ENCODE measurements at regions not wholly inside any gene's neighbourhood (a gene's known extent, or its start where the extent isn't known, plus 50 kb on each side); places are given as distances from the start of the nearest gene placed in this dataset.
A peak's percentile ranks its signal among the peaks of the same experiment; 100 is the strongest.
"Not testable (repeated sequence)": the region's sequence is repeated elsewhere in the genome, so short reads cannot be mapped to it uniquely, and the experiment has no call there.

DNA sequence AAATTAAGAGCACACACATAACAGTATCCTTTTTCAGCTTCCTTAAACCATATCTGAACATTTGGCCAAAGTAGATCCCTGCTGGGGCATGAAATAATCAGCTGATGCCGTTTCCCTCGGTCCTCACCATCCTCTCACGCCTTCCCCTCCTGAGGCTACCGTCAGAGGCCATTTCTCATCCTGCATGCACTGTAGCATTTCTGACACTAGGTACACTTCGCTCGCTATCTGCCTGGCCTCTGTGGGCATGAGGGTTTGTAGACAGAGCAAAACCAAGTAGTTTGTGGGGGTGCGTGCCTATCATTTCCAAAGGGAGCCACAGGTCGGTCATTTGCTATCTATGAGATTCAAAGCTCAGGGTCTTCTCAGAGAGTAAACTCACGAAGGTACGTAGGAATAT lies 131.9 kb downstream of the BOD1 start:
- Histone ChIP-seq H2BK15ac (replicated peaks; ENCODE audit: low read depth) (no peak overlapping the region), H3K56ac (ENCODE audit: low read length) (no peak overlapping the region), H3K4me3 (ENCODE audit: low read length) (no peak overlapping the region), H3K79me1 (ENCODE audit: low read length) (no peaks in the 10 kb centered on the region), H3K4me2 (ENCODE audit: low read length) (no peak overlapping the region), H2BK120ac (ENCODE audit: low read depth, low read length) (no peak overlapping the region), H3K79me2 (ENCODE audit: control insufficient read depth, insufficient read depth, low read length) (no peaks in the 10 kb centered on the region), H3K36me3 (ENCODE audit: control insufficient read depth, insufficient read depth, low read length) (no peaks in the 10 kb centered on the region), H4K8ac (ENCODE audit: low read depth, low read length) (no peak overlapping the region), H4K5ac (ENCODE audit: low read length) (no peak overlapping the region), H3K23ac (ENCODE audit: low read length) (no peak overlapping the region), H3K18ac (ENCODE audit: low read length) (no peak overlapping the region), H2BK5ac (ENCODE audit: low read length) (no peak overlapping the region), H3K9ac (ENCODE audit: low read length) (no peak overlapping the region), H3K4me1 (ENCODE audit: control insufficient read depth, low read depth, low read length) (no peaks in the 10 kb centered on the region), H3K27me3 (ENCODE audit: insufficient read depth, low read length, poor library complexity) (no peaks in the 10 kb centered on the region), H3K4ac (ENCODE audit: low read depth, low read length) (no peak overlapping the region), H2AK5ac (ENCODE audit: low read length) (no peak overlapping the region), H3K27ac (ENCODE audit: low read depth, low read length) (no peak overlapping the region)
- WGBS (ENCODE audit: extremely low coverage, insufficient coverage, low lambda C conversion rate): no CpG with 5 or more reads among the region's 10 CpGs
- DNase-seq: peak; percentile 48

DNA sequence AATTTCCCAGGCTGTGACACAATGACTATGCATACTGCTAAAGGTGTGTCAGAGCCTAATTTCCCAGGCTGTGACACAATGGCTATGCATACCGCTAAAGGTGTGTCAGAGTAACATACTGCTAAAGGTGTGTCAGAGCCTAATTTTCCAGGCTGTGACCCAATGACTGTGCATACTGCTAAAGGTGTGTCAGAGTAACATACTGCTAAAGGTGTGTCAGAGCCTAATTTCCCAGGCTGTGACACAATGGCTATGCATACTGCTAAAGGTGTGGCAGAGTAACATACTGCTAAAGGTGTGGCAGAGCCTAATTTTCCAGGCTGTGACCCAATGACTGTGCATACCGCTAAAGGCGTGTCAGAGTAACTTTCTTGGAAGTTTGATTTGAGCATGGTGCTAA lies 132.9 kb downstream of the BOD1 start:
- not testable (repeated sequence) for H3K4me3 ChIP-seq (ENCODE audit: low read length); H3K9ac ChIP-seq (ENCODE audit: low read length); H3K23ac ChIP-seq (ENCODE audit: low read length); H3K4me1 ChIP-seq (ENCODE audit: control insufficient read depth, low read depth, low read length); DNase-seq; H4K5ac ChIP-seq (ENCODE audit: low read length); H4K8ac ChIP-seq (ENCODE audit: low read depth, low read length); H3K4me2 ChIP-seq (ENCODE audit: low read length); H3K27me3 ChIP-seq (ENCODE audit: insufficient read depth, low read length, poor library complexity); H2BK15ac ChIP-seq (replicated peaks; ENCODE audit: low read depth); H2BK120ac ChIP-seq (ENCODE audit: low read depth, low read length); H3K36me3 ChIP-seq (ENCODE audit: control insufficient read depth, insufficient read depth, low read length); H3K56ac ChIP-seq (ENCODE audit: low read length); H2AK5ac ChIP-seq (ENCODE audit: low read length); H3K18ac ChIP-seq (ENCODE audit: low read length); H3K79me2 ChIP-seq (ENCODE audit: control insufficient read depth, insufficient read depth, low read length); H2BK5ac ChIP-seq (ENCODE audit: low read length); H3K27ac ChIP-seq (ENCODE audit: low read depth, low read length); H3K4ac ChIP-seq (ENCODE audit: low read depth, low read length); H3K79me1 ChIP-seq (ENCODE audit: low read length)
- no CpG with 5 or more reads among the region's 3 CpGs for WGBS (ENCODE audit: extremely low coverage, insufficient coverage, low lambda C conversion rate)

DNA sequence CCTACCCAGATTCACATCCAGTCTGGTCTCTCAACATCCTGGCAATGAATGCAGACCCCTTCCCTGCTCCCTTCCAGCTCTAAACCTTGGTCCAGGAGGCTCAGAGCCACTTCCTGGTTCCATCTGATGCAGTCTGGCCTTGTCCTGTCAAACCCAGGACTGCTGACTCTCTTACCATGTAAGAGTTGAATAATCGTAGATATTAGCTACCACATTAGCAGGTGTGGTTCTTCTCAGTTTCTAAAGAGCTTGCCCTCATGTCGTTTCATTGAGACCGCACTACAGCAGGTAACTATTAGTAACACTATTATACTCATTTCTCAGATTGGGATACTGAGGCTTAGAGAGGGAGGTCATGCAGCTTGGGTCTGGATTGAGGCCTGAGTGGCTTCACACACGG lies 133.3 kb downstream of the BOD1 start:
- H3K4ac ChIP-seq (ENCODE audit: low read depth, low read length): no peak overlapping the region
- no peaks in the 10 kb centered on the region for H3K79me1 ChIP-seq (ENCODE audit: low read length)
- H4K5ac ChIP-seq (ENCODE audit: low read length): no peak overlapping the region
- no peaks in the 10 kb centered on the region for H3K36me3 ChIP-seq (ENCODE audit: control insufficient read depth, insufficient read depth, low read length)
- H3K27me3 ChIP-seq (ENCODE audit: insufficient read depth, low read length, poor library complexity): no peaks in the 10 kb centered on the region
- no peaks in the 10 kb centered on the region for H3K4me1 ChIP-seq (ENCODE audit: control insufficient read depth, low read depth, low read length)
- H2BK5ac ChIP-seq (ENCODE audit: low read length): no peak overlapping the region
- H2BK120ac ChIP-seq (ENCODE audit: low read depth, low read length): no peak overlapping the region
- H3K27ac ChIP-seq (ENCODE audit: low read depth, low read length): no peak overlapping the region
- no peak overlapping the region for H3K56ac ChIP-seq (ENCODE audit: low read length)
- no peak overlapping the region for H3K18ac ChIP-seq (ENCODE audit: low read length)
- H3K4me3 ChIP-seq (ENCODE audit: low read length): no peak overlapping the region
- no peak overlapping the region for H2AK5ac ChIP-seq (ENCODE audit: low read length)
- no peak overlapping the region for H3K9ac ChIP-seq (ENCODE audit: low read length)
- H3K23ac ChIP-seq (ENCODE audit: low read length): no peak overlapping the region
- WGBS (ENCODE audit: extremely low coverage, insufficient coverage, low lambda C conversion rate): no CpG with 5 or more reads among the region's 4 CpGs
- H2BK15ac ChIP-seq (replicated peaks; ENCODE audit: low read depth): no peak overlapping the region
- no peak for DNase-seq
- H3K4me2 ChIP-seq (ENCODE audit: low read length): no peak overlapping the region
- no peaks in the 10 kb centered on the region for H3K79me2 ChIP-seq (ENCODE audit: control insufficient read depth, insufficient read depth, low read length)
- H4K8ac ChIP-seq (ENCODE audit: low read depth, low read length): no peak overlapping the region

DNA sequence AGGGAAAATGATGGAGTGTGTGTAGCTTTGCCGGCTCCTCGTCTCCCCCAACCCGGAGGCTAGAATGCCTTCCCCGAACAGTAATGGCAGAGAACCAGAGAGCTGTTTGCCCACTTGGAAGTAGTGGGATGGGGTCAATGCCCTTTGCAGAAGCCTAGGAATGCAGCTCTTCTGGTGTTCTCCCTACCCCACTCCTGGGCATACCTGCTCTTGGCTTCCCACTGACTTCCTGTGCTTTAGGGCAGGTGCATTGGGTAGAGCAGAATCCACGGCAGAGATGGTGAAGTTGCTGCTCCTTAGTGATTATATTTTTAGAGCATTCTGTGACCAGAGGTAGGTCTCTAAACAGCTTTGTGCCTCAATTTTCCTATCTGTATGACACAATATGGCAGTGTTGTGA lies 134.6 kb downstream of the BOD1 start:
- no peak overlapping the region for H2BK120ac ChIP-seq (ENCODE audit: low read depth, low read length)
- H3K18ac ChIP-seq (ENCODE audit: low read length): no peak overlapping the region
- H3K23ac ChIP-seq (ENCODE audit: low read length): no peak overlapping the region
- no peak overlapping the region for H2BK15ac ChIP-seq (replicated peaks; ENCODE audit: low read depth)
- H3K4me1 ChIP-seq (ENCODE audit: control insufficient read depth, low read depth, low read length): no peaks in the 10 kb centered on the region
- H2BK5ac ChIP-seq (ENCODE audit: low read length): no peak overlapping the region
- no peaks in the 10 kb centered on the region for H3K27me3 ChIP-seq (ENCODE audit: insufficient read depth, low read length, poor library complexity)
- no peaks in the 10 kb centered on the region for H3K79me1 ChIP-seq (ENCODE audit: low read length)
- no CpG with 5 or more reads among the region's 5 CpGs for WGBS (ENCODE audit: extremely low coverage, insufficient coverage, low lambda C conversion rate)
- no peak overlapping the region for H4K5ac ChIP-seq (ENCODE audit: low read length)
- no peak for DNase-seq
- H2AK5ac ChIP-seq (ENCODE audit: low read length): no peak overlapping the region
- no peaks in the 10 kb centered on the region for H3K79me2 ChIP-seq (ENCODE audit: control insufficient read depth, insufficient read depth, low read length)
- no peak overlapping the region for H3K4ac ChIP-seq (ENCODE audit: low read depth, low read length)
- H3K9ac ChIP-seq (ENCODE audit: low read length): no peak overlapping the region
- H3K4me2 ChIP-seq (ENCODE audit: low read length): no peak overlapping the region
- H3K27ac ChIP-seq (ENCODE audit: low read depth, low read length): no peak overlapping the region
- no peak overlapping the region for H3K4me3 ChIP-seq (ENCODE audit: low read length)
- H3K36me3 ChIP-seq (ENCODE audit: control insufficient read depth, insufficient read depth, low read length): no peaks in the 10 kb centered on the region
- no peak overlapping the region for H3K56ac ChIP-seq (ENCODE audit: low read length)
- no peak overlapping the region for H4K8ac ChIP-seq (ENCODE audit: low read depth, low read length)

DNA sequence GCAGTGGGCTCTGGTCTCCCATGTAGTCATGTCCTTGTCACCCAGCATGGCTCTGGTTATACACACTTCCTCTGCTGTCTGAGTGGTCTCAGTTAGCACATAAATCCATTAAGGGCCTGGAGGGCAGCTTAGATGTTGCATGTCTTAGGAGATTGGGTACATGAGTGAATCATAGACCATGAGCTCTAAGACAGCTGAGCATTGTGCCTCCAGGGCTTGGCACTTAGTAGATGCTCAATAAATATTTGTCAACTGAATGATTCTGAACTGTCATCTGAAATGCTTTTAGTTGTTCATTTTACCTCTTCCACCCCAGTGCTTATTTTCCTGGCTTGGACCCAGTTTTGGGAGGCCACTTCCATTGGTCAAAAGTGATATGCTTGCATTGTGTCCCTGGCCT lies 135.6 kb downstream of the BOD1 start:
- Histone ChIP-seq H3K9ac (ENCODE audit: low read length) (no peak overlapping the region), H3K79me2 (ENCODE audit: control insufficient read depth, insufficient read depth, low read length) (no peaks in the 10 kb centered on the region), H2BK5ac (ENCODE audit: low read length) (no peak overlapping the region), H3K4me1 (ENCODE audit: control insufficient read depth, low read depth, low read length) (no peaks in the 10 kb centered on the region), H3K4me2 (ENCODE audit: low read length) (no peak overlapping the region), H4K5ac (ENCODE audit: low read length) (no peak overlapping the region), H3K56ac (ENCODE audit: low read length) (no peak overlapping the region), H3K79me1 (ENCODE audit: low read length) (no peaks in the 10 kb centered on the region), H3K27ac (ENCODE audit: low read depth, low read length) (no peak overlapping the region), H3K36me3 (ENCODE audit: control insufficient read depth, insufficient read depth, low read length) (no peaks in the 10 kb centered on the region), H3K27me3 (ENCODE audit: insufficient read depth, low read length, poor library complexity) (no peaks in the 10 kb centered on the region), H3K4ac (ENCODE audit: low read depth, low read length) (no peak overlapping the region), H2BK120ac (ENCODE audit: low read depth, low read length) (no peak overlapping the region), H4K8ac (ENCODE audit: low read depth, low read length) (no peak overlapping the region), H3K23ac (ENCODE audit: low read length) (no peak overlapping the region), H3K18ac (ENCODE audit: low read length) (no peak overlapping the region), H3K4me3 (ENCODE audit: low read length) (no peak overlapping the region), H2AK5ac (ENCODE audit: low read length) (no peak overlapping the region), H2BK15ac (replicated peaks; ENCODE audit: low read depth) (no peak overlapping the region)
- no peak for DNase-seq

DNA sequence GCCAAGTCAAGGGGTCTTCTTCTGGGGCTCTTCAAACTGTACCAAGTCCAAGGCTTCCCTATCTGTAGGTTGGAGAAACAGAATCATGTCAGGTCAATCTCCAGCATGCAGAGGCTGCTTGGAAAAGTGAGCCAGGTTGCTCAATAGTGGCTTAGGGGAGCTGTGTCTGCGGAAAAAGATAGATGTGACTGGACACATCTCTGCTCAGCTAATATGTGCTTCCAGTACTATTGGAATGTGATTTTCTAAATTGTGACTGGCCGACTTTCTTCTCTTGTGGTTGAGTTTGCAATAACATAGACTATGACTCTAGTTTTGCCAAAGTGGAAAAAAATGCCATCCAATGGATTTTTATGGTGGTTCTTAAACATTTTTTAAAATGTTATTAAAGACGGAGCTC lies 136.7 kb downstream of the BOD1 start:
- H3K36me3 ChIP-seq (ENCODE audit: control insufficient read depth, insufficient read depth, low read length): no peaks in the 10 kb centered on the region
- H2AK5ac ChIP-seq (ENCODE audit: low read length): no peak overlapping the region
- H3K4me1 ChIP-seq (ENCODE audit: control insufficient read depth, low read depth, low read length): no peaks in the 10 kb centered on the region
- no peak overlapping the region for H2BK15ac ChIP-seq (replicated peaks; ENCODE audit: low read depth)
- H3K4me2 ChIP-seq (ENCODE audit: low read length): no peak overlapping the region
- H3K18ac ChIP-seq (ENCODE audit: low read length): no peak overlapping the region
- no CpG with 5 or more reads among the region's 3 CpGs for WGBS (ENCODE audit: extremely low coverage, insufficient coverage, low lambda C conversion rate)
- no peaks in the 10 kb centered on the region for H3K27me3 ChIP-seq (ENCODE audit: insufficient read depth, low read length, poor library complexity)
- H3K23ac ChIP-seq (ENCODE audit: low read length): no peak overlapping the region
- no peaks in the 10 kb centered on the region for H3K79me2 ChIP-seq (ENCODE audit: control insufficient read depth, insufficient read depth, low read length)
- H4K8ac ChIP-seq (ENCODE audit: low read depth, low read length): no peak overlapping the region
- no peak overlapping the region for H3K9ac ChIP-seq (ENCODE audit: low read length)
- no peak overlapping the region for H3K4ac ChIP-seq (ENCODE audit: low read depth, low read length)
- no peak overlapping the region for H2BK120ac ChIP-seq (ENCODE audit: low read depth, low read length)
- no peak overlapping the region for H3K27ac ChIP-seq (ENCODE audit: low read depth, low read length)
- DNase-seq: no peak
- H2BK5ac ChIP-seq (ENCODE audit: low read length): no peak overlapping the region
- no peaks in the 10 kb centered on the region for H3K79me1 ChIP-seq (ENCODE audit: low read length)
- no peak overlapping the region for H3K56ac ChIP-seq (ENCODE audit: low read length)
- no peak overlapping the region for H3K4me3 ChIP-seq (ENCODE audit: low read length)
- H4K5ac ChIP-seq (ENCODE audit: low read length): no peak overlapping the region

All from mesendoderm (in vitro differentiated cells).